Urothelium cell line (cell line): ENCODE measurements at regions not wholly inside any gene's neighbourhood (a gene's known extent, or its start where the extent isn't known, plus 50 kb on each side); places are given as distances from the start of the nearest gene placed in this dataset.
"Not testable (repeated sequence)": the region's sequence is repeated elsewhere in the genome, so short reads cannot be mapped to it uniquely, and the experiment has no call there.

Experiments
- DNase-seq: peaks from one replicate; pipeline ENCODE4 v3.0.0; 2011; ENCODE audit warnings: low spot score, mixed read lengths
- FAIRE-seq: peaks from 2 replicates; lab custom pipeline; 2011; peaks lifted over from hg19 to GRCh38; lab: Jason Lieb, UNC

DNA sequence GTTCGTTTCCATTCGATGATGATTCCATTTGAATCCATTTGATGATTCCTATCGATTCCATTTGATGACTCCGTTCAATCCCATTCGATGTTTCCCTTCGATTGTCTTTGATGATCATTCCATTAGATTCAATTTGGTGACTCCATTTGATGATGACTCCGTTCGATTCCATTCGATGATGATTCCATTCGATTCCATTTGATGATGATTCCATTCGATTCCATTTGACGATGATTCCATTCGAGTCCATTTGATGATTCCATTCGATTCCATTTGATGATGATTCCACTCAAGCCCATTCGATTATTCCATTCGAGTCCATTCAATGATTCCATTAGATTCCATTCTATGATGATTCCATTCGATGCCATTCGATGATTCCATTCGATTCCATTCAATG lies 2730.6 kb downstream of the RPIA start:
- DNase-seq, FAIRE-seq: not testable (repeated sequence)

DNA sequence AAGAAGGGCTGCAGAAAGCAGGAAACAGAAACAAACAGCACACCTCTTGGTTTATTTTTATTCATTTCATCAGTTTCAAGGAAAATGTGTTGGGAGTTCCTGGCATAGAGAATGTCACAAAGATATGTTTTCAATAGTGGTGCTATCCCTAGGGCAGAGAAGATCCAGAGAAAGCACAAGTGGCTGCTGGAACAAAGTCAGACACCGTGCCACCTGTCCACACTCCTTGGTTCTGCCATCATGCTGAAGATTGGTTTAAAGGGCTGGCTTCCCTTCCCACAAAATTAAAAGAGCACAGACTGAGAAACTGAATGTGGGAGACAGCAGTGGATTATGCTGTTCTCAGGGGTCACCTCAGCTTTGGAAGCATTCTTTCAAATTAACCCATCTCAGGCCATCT lies 2735.7 kb downstream of the RPIA start:
- FAIRE-seq, DNase-seq: not testable (repeated sequence)

DNA sequence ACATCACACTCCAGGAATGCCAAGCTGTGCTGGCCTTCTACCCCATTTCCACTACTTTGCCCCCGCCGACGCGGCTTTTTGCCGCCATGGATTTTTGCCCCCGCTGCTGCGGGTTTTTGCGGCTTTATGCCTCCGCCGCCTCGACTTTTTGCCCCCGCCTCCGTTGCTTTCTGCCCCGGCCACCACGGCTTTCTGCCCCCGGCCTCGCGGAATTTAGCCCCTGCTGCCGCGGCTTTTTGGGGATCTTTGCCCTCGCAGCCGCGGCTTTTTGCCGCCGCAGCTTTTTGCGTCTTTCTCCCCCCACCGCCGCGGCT lies 2750.4 kb downstream of the RPIA start:
- not testable (repeated sequence) for FAIRE-seq, DNase-seq

DNA sequence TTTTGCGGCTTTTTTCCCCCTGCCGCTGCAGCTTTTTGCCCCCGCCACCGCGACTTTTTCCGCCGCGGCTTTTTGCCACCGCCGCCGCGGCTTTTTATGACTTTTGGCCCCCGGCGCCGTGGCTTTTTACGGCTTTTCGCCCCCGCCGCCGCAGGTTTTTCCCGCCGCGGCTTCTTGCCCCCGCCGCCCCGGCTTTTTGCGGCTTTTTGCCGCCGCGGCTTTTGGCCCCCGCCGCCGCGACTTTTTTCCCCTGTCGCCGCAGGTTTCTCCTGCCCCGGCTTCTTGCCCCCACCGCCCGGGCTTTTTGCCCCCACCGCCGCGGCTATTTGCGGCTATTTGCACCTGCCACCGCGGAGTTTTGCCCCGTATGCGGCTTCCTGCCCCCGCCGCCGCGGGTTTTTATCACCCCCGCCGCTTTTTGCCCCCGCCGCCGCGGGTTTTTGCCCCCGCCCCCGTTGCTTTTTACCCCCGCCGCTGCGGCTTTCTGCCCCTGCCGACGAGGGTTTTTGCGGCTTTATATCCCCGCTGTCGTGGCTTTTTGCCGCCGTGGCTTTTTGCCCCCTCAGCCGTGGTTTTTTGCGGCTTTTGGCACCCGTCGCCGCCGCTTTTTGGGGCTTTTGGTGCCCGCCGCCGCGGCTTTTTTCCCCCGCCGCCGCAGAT lies 2750.9 kb downstream of the RPIA start:
- FAIRE-seq (no peak), DNase-seq (peak; percentile 54)

DNA sequence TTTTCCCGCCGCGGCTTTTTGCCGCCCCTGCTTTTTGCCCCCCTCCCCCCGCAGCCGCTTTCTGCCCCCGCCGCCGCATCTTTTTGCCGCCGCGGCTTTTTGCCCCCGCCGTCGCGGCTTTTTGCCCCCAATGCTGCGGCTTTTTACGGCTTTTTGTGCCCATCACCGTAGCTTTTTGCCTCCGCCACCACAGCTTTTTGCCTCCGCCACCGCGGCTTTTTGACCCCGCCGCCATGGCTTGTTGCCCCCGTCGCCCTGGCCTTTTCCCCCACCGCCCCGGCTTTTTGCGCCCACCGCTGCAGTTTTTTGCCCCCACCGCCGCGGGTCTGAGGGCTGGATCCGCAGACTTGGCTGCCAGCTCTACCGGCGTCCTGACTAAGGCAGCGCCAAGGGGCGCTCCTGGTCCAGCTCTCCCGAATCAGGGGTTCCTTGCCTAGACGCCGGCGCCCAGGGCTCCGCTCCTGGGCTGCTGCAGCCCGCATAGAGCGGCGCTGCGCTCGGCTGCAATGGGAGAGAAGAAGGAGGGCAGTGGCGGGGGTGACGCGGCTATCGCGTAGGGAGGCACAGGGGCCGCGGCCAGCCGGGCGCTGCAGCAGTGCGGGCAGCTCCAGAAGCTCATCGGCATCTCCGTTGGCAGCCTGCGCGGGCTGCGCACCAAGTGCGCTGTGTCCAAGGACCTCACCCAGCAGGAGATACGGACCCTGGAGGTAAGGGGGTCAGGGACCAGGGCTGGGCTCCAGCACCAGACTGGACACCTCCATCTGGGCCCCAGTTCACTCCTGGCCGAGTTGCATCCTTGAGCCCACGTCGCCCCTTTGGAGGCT lies 2751.6 kb downstream of the RPIA start:
- not testable (repeated sequence) for FAIRE-seq, DNase-seq

DNA sequence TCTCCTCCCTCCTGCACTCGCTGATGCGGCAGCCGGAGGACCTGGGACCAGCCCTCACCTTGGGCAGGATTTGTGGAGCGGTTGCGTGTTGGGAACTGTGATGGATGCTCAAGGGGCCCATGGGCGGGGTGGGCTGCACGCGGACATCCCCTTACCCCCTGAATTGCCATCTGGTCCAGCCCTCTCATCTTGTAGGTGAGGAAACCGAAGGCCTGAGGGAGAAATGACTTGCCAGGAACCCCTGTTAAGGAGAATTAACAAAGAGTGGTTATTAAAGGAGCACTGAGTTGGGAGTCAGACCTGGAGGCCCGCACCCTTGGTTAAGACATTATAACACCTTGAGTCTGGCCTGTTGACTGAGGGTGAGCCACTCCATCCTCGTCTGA lies 2752.2 kb downstream of the RPIA start:
- DNase-seq, FAIRE-seq: not testable (repeated sequence)

DNA sequence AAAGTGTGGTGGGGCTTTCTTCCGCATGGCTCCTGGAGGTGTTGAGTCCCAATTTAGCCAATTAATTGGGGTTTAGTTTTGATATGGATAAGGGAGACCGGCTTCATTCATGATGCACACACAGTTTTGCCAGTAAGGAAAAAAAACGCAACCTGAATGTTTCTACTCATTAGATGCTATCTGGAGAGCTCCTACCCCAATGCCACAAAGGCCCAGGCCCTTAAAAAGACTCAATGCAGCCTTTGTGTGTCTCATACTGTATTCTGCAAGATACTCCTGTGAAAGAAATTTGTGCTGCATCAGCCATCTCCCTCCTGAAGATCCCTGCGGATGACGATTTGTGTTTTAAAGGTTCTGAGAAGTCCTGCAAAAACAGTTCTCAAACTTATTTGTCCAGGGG lies 2754.2 kb downstream of the RPIA start:
- not testable (repeated sequence) for FAIRE-seq, DNase-seq

DNA sequence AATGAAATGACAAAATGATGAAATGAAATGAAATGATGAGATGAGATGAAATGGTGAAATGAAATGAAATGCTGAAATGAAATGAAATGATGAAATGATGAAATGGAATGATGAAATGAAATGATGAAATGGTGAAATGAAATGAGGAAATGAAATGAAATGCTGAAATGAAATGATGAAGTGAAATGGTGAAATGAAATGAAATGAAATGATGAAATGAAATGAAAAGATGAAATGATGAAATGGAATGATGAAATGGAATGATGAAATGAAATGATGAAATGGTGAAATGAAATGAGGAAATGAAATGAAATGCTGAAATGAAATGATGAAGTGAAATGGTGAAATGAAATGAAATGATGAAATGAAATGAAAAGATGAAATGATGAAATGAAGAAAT lies 2755.0 kb downstream of the RPIA start:
- not testable (repeated sequence) for DNase-seq, FAIRE-seq

DNA sequence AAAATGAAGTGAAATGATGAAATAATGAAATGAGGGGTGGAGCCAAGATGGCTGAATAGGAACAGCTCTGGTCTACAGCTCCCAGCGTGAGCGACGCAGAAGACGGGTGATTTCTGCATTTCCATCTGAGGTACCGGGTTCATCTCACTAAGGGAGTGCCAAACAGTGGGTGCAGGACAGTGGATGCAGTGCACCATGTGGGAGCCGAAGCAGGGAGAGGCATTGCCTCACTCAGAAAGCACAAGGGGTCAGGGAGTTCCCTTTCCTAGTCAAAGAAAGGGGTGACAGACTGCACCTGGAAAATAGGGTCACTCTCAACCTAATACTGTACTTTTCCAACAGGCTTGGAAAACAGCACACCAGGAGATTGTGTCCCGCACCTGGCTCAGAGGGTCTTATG lies 2755.4 kb downstream of the RPIA start:
- DNase-seq, FAIRE-seq: not testable (repeated sequence)

DNA sequence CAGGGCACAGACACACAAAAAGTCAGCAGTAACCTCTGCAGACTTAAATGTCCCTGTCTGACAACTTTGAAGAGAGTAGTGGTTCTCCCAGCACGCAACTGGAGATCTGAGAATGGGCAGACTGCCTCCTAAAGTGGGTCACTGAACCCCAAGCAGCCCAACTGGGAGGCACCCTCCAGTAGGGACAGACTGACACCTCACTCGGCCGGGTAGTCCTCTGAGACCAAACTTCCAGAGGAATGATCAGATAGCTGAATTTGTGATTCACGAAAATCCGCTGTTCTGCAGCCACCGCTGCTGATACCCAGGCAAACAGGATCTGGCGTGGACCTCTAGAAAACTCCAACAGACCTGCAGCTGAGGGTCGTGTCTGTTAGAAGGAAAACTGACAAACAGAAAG lies 2756.0 kb downstream of the RPIA start:
- not testable (repeated sequence) for DNase-seq, FAIRE-seq

DNA sequence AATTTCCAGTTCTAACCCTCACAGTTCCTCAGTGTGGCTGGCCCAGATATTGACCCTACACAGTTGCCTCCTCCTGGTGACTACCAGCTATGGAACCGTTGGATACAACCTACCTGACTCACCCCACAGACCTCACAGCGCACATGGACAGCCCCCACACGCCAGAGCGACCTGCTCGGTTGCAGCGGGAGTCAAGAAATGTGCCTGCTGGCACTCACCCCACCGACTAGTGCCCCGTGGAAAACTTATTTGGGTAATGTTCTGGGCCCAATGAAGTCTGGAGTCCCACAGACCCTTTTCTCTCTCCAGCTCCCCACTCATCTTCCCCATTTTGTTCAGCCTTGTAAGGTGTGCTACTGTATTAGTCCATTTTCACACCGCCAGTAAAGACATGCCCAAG lies 2770.8 kb downstream of the RPIA start:
- DNase-seq, FAIRE-seq: not testable (repeated sequence)

DNA sequence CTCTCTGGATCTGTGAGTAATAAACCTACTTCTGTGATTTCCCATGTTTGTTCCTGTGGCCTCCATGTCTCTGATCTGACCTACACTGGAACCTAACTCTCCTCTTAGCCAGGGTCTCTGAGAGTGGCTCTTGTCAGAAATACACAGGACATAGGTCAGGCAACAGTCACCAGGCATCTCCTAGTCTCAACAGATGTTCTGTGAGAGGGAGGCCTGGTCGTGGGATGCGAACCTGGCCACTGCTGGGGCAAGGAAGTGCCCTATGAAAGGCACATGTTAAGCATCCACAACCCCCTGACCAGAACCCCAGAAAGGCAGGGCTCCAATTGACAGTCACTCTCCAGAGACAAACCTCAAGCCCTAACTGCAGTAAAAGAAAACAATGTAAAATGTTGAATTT lies 2771.5 kb downstream of the RPIA start:
- DNase-seq, FAIRE-seq: not testable (repeated sequence)

DNA sequence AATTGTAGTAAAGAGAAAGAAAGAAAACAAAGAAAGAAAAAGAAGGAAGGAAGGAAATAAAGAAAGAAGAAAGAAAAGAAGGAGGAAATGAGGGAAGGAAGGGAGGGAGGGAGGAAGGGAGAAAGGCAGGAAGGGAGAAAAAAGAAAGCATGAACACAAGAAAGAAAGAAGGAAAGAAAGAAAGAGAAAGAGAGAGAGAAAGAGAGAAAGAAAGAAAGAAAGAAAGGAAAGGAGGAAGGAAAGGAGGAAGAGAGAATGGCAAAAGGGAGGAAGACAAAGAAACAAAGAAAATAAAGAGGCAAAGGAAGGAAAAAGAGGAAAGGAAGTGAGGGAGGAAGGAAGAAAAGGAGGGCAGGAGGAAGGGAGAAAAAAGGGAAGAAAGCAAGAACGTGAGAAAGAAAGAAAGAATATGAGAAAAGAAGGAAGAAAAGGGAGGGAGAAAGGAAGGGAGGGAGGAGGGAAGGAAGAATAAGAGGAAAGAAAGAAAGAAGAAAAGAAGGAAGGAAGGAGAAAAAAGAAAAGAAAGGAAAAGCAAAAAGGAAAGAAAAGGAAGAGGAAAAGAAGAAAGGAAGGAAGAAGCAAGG lies 2775.4 kb downstream of the RPIA start:
- DNase-seq, result not testable (repeated sequence)

DNA sequence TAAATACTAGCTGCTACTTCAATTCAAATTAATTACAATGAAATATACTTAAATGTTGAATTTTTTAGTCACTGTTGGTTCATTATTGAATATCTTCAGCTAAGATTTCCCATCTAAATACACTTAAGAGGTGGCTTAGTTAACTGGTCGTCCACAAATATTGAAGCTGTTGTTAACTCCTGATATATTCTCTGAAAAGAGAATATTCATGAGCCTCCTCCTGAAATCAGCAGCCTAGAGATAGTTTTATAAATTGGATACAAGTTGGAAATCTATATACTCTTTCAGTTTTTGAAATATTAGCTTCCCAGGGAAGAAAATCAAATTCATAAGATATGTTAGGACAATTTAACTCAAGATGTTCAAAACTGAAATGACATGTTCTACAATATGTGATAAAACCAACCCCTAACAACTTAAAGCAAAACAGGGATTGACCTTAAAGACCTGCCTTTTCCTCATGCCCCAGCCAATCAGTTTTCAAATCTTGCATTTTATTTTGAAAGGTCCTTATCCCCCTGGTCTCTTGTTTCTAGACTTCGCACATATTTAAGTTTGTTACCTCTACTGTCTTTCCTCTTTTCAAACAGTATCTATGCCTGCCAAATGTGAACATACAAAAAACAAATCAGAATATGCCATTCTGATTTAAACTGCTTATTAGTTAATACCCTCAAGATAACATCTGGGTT lies 2784.9 kb downstream of the RPIA start:
- DNase-seq, result not testable (repeated sequence)
- peak; percentile 9 for FAIRE-seq

More for the DNA sequence above, 2775.4 kb downstream of the RPIA start:
- FAIRE-seq, result not testable (repeated sequence)

DNA sequence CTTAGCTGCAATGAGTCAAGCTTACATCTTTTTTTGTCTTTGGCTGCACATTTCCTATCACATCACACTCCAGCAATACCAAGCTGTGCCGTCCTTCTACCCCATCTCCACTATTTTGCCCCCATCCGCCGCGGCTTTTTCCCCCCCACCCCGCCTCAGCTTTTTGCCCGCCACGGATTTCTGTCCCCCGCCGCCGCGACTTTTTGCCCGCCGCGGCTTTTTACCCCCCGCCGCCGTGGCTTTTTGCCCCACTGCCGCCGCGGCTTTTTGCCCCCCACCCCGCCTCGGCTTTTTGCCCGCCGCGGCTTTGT lies 2785.4 kb downstream of the RPIA start:
- not testable (repeated sequence) for FAIRE-seq, DNase-seq

DNA sequence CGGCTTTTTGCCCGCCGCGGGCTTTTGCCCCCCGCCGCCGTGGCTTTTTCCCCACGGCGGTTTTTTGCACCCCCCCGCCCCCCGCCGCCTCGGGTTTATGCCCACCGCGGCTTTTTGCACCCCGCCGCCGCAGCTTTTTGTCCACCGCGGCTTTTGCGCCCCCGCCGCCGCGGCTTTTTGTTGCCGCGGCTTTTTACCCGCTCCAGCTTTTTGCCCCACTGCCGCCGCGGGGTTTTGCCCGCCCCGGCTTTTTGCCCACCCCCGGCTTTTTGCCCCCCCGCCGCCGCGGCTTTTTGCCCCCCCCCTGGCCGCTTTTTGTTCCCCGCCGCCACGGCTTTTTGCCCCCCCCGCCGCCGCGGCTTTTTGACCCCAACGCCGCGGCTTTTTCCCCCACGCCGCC lies 2785.8 kb downstream of the RPIA start:
- not testable (repeated sequence) for DNase-seq, FAIRE-seq

DNA sequence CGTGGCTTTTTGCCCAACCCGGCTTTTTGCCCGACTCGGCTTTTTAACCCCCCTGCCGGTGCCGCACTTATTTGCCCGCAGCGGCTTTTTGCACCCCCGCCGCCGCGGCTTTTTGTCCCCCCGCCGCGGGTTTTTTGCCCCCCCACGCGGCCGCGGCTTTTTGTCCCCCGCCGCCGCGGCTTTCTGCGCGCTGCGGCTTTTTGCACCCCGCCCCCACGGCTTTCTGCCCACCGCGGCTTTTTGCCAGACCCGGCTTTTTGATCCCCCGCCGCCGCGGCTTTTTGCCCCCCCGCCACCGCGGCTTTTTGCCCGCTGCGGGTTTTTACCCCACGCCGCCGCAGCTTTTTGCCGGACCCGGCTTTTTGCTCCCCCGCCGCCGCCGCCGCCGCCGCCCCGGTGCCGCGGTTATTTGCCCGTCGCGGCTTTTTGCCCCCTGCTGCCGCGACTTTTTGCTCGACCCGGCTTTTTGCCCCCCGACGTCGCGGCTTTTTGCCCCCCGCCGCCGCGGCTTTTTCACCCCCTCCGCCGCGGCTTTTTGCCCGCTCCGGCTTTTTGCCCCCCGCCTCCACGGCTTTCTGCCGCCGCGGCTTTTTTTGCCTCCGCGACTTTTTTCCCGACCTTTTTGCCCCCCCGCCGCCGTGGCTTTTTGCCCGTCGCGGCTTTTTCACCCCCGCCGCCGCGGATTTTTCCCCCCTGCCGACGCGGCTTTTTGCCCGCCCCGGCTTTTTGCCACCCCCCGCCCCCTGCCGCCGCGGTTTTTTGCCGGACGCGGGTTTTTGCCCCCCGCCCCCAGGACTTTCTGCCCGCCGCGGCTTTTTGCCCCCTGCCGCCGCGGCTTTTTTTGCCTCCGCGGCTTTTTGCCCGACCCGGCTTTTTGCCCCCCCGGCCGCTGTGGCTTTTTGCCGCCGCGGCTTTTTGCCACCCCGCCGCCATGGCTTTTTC lies 2786.5 kb downstream of the RPIA start:
- FAIRE-seq (no peak), DNase-seq (peak; percentile 56)

DNA sequence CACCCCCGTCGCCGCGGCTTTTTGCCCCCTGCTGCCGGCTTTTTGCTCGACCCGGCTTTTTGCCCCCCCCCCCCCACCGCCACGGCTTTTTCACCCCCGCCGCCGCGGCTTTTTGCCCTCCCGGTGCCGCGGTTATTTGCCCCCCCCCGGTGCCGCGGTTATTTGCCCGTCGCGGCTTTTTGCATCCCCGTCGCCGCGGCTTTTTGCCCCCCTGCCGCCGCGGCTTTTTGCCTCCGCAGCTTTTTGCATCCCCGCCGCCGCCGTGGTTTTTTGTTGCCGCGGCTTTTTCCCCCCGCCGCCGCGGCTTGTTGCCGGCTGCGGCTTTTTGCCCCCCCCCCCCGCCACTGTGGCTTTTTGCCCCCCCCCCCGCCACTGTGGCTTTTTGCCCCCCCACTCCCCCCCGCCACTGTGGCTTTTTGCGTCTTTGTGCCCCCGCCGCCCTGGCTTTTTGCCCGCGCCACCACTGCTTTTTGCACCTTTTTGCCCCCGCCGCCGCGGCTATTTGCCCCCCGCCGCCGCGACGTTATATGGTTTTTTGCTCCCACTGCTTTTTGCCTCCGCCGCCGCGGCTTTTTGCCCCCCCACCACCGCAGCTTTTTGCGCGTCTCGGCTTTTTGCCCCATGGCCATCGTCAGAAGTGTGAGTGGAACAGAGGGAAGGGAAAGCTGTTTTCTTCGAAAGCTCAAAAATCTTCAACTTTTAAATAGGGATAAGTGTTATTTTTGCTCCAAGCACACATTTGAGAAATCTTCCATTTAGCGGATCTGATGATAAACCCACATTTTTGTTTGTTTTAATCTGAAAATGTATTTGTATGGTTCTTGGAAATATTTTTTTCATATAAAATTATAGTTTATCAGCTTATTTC lies 2787.6 kb downstream of the RPIA start:
- not testable (repeated sequence) for FAIRE-seq, DNase-seq

DNA sequence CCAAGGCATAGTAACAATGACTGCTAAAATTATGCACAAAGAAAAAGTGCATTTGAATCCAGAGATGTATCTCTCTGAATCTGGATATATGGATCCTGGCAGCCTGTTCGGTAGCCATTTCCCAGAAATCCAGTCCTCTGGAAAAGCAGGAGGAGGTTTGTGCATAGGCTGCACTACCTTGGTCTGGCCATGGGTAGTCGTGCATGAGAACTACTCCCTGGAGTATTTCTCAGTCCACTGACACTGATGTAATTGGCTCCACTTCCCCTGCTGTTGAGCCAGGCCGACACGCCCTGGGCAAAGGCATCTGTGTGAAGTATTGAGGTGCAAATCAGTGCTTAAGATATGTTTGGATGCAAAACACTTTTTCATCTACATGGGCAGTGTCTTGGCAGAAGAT lies 2793.8 kb downstream of the RPIA start:
- FAIRE-seq, DNase-seq: not testable (repeated sequence)
